ENCODE measurements at regions not wholly inside any gene's neighbourhood (a gene's known extent, or its start where the extent isn't known, plus 50 kb on each side); places are given as distances from the start of the nearest gene placed in this dataset.
"Not testable (repeated sequence)": the region's sequence is repeated elsewhere in the genome, so short reads cannot be mapped to it uniquely, and the experiment has no call there.

DNA sequence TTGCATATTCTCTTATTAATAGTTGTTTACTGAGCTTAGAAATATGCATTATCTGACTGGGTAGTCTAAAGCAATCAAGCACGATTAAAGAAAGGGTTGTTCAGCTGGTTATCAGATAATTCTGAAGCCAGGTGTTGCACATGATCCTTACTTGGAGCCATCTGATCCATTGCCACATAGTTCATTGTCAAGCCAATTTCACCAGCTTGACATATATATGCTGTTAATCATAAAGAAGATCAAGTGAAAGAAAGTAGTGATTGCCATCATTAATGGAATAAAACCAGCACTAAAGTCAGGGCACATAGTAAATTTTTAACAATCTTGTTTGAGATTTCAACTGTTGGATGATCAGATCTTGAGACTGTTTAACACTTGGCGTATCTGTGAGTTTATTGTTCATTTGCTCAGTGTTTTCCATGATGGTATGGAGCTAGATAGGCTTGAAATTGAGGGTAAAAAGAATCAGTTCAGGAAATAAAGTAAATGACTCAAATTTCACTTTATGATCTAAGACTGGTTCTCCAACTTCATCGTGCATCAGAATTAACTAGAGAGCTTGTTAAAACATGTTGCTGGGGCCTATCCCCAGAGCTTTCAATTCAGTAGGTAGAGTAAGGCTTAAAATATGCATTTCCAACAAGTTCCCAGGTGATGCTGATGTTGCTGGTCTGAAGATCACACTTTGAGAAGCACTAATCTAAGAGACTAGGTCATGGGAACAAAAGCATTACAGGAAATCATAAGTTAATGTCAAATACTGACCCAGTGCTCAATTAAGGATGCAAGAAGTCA is 539.6 kb downstream of the SATB2 start:
- no peak for DNase-seq (ENCODE audit: extremely low read depth in 1 of 2, low read depth in 1 of 2)

DNA sequence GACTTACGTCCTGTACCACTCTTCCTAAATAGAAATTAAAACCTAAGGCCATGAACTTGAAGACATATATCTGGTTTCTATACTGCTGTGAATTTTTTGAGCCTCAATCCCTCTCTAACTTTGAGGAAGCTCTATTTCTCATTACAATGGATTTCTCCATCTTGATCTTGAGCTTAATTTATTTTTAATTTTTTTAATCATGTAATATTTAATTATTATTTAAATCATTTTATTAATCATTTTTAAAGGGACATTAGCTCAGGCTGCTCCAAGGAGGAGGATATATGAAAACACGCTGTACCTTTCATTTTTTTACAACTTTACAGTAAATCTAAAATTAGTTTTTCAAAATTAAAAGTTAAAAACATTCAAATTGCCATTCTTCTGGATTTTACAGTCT is 540.5 kb downstream of the SATB2 start:
- no peak for DNase-seq (ENCODE audit: extremely low read depth in 1 of 2, low read depth in 1 of 2)

DNA sequence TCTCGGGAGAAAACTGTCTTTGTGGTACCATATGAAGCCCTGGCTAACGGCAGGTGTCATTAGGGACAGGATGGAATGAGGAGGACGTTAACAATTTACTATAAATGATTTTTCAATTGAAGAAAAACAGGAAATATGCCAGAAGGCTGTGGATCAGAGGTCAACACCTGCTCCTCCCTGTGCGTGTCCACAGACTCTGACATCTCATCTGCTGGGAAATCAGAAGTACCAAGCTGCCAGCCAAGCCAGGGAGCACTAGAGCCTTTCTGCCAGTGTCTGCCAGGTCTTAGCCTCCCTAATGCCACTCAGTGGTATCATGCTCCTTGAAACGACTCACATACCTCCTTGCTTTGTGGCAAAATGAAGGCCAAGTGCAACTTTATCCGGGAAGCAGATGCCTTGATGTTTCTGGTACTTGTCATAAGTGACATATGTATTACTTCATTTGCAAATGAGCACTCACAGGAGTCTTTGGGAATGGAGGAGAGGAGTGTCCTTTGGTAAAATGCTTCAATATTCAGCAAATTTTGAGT is 541.1 kb downstream of the SATB2 start:
- DNase-seq (ENCODE audit: extremely low read depth in 1 of 2, low read depth in 1 of 2) = no peak

DNA sequence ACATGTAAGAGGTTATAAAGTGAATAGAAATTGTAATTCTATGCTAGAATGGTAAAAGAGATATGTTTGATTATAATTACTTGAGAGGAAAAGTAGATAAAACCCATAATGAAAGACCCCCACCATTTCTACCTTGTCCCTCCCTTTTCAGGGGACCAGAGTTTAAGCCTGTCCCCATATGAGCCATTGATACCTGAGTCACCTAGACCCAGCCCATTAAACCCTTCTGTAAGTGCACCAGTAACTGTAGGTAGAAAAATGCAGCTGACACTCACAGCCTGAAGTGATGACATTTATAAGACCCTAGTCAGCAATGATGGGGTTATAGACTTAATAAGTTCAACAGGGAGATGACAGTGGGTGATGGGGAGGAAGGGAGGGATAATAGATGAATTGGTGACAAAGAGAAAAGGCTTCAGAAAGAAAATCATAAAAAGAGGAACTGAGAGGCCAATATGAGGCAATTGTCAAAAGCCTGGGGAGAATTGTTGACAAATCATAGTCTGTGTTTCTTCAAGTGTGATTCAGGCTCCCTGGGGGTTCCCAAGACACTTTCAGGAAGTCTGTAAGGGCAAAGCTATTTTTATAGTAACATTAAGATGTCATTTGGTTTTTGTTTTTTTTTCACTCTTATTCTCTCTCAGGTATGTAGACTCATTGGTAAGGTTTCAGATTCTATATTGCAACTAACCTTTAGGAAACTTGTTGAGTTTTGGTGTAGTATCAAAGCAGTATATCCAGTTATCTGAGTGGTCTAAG is 544.2 kb downstream of the SATB2 start:
- DNase-seq (ENCODE audit: extremely low read depth in 1 of 2, low read depth in 1 of 2) = no peak

DNA sequence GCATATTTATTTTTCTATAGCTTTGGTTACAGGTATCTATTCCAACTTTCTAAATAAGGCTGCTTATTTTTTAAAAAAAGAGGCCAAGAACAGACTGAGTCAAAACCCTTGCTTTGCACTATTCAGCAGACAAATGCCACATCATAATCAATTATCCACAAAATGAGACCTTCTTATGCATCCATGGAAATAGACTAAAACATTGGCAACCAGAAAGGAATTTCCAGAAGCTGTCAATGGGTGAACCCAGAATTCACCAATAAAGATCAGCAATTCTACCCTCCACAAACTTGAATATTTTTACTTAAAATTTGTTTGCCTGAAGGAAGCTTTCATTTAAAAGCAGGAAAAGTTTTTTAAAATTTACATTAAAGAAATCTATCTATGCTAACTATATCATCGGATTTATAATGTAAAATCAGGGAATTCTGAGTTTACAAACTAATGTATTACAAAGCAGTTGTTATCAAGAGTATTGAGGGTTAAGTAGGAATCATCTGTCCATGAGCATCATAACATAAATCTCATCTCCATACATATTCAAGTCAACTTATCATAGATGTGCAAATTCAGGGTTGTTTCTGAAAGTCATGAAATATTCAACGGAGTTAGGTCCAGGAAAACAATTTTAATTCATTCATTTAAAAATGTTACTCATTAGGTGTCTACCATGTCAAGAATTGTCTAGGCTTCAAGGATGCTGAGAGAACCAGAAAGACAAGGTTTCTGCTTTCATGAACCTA is 548.0 kb downstream of the SATB2 start:
- no peak for DNase-seq (ENCODE audit: extremely low read depth in 1 of 2, low read depth in 1 of 2)

DNA sequence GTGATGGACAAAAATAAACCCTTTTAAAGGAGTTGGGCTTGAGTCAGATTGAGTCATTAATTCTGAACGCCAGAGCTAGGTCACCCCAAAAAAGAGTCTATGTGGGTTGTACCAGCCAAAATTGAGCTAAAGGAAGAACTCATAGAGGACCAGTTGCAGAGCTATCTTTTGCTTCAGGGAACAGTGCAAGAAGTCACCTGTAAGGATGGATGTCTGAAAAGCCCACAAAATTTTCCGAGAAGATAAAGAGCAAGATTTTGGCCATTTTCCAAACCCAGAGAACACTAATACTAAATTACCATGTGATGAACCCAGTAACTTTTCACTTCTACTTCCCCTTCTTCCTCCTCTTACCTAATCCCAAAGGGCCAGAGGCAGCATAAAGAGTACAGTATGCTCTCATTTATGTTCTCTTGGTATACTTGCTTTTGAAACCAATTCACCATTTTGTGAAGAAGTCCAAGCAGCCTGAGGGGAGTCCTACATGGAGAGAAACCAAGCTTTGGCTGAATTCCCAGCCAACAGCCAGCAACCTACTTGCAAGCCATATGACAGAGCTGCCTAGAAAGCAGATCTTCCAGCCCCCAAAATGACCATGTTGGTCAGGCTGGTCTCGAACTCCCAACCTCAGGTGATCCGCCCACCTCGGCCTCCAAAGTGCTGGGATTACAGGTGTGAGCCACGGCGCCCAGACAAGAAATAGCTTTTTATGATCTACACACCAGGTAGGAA is 551.7 kb downstream of the SATB2 start:
- DNase-seq (ENCODE audit: extremely low read depth in 1 of 2, low read depth in 1 of 2) = no peak

DNA sequence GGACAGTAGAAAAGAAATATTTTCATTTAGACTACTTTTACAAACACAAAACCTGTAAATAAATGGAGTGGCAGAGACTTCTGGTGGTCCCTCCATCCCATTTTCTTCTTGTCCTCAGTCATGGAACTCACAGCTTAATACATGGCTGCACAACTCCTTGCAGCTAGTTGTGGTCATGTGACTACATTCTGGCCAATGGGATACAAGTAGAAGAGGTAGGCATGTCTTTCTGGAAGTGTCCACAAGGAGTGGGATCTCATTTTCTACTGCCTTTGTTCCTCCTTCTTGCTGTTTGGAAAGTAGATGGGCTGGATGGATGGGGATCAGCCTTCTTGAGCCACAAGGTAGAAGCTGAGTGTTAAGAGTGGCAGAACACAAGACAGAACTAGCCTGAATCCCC is 555.8 kb downstream of the SATB2 start:
- DNase-seq (ENCODE audit: extremely low read depth in 1 of 2, low read depth in 1 of 2) = no peak

DNA sequence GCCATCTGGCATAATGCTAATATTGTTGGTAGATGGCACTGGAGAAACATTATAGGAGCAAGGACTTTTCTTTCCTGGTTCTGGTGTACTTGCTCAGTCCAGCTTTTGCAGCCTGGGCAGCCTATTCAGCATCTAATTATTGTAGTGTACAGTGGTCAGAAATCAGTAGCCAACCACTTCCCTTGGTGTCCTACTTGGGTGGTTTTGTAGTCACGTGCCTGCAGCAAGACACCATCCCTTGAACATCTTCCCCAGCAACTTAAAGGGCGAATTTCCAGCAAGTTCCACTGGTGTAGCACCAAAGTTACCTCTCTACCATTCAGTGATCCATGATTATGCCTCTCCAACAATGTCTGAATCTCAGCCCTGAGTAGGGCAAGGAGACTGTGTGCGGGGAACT is 557.6 kb downstream of the SATB2 start:
- DNase-seq (ENCODE audit: extremely low read depth in 1 of 2, low read depth in 1 of 2) = no peak

DNA sequence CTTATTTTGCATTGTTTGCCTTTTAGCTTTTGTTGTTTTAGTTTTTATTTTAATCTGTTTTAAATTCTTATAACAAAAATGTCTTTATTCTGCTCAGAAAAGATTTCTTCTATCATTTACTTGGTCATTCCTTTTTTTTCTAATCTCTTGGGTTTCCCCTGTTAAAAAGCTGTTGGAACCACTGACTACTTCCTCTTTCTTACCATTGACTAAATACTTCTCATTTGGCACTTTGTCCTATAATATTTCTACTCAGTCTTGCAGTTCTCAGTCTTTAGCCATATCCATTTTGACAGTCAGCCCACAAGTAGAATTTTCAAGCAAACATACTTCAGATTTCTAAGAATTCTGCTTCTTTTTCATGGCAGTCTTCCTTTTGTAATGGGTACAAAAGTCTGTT is 567.2 kb downstream of the SATB2 start:
- no peak for DNase-seq (ENCODE audit: extremely low read depth in 1 of 2, low read depth in 1 of 2)

DNA sequence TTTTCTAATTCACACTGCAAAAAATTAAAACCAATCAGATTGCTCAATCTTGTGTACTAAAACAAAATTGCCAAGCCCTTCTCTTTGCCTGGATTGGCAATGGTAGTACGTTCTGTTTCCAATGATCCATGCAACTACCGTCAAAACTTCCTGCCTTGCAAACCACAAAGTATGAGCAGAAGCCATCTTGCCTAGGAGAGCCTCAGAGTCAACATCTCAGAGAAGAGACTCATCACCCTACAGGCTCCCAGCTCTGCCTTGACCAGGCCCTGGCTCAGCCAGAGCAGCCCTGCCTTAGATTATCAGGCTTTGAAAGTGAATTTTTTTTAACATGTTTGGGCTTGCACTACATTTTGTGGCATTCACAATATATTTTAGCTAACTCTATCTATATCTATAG is 574.1 kb downstream of the SATB2 start:
- no peak for DNase-seq (ENCODE audit: extremely low read depth in 1 of 2, low read depth in 1 of 2)

DNA sequence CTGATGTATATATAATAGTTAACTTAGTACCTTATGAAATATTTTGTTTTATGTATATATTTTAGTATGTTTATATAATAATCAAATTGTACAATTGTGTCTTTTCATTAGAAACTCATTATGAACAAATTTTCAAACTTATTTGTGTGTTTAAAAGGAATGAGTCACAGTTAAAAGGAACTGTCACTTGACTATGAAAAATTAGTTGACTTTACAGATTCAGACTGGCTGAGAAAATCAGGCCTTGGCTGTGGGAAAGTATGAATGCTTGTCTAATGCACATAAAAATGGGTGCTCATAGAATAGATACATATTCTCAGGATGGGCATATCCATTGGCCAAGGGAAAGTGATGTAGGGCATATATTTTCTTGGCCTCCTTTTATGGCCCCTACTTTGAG is 576.8 kb downstream of the SATB2 start:
- DNase-seq (ENCODE audit: extremely low read depth in 1 of 2, low read depth in 1 of 2) = no peak

DNA sequence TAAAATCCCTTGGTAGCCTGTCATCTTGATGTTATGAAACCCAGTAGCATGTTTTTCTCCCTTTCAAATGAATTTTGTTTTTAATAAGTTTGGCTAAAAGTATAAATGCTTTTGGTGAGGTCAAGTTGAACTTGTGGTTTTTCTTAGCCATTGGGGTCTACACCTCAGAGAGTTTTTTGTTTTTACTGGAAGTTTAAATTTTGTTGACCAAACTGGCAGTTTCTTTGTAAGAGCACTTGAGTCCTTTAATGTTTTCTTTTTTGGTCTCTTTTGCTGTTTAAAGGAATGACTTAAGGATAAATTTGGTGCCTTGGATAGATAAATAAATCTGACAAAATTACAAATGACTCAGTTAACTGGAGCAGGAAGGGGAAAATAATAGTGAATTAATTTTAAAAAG is 577.3 kb downstream of the SATB2 start:
- DNase-seq (ENCODE audit: extremely low read depth in 1 of 2, low read depth in 1 of 2) = no peak

DNA sequence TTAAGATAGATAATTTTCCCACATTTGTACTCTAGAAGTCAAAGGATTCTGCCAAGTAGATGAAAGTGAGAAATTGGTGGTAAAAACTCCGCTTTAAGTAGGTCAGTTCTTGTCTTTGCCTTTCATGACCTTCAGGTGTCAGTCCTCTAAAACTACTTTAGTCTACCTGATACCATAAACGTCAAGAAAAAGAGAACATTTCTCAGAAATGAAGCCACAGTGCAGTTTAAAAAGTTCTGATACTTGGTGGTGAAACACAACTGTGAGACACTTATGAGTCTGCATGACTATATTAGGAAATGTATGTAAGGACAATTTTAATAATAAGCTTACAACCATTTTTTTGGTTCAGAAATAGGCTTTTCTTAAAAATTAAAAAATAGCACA is 583.3 kb downstream of the SATB2 start:
- DNase-seq (ENCODE audit: extremely low read depth in 1 of 2, low read depth in 1 of 2) = no peak

DNA sequence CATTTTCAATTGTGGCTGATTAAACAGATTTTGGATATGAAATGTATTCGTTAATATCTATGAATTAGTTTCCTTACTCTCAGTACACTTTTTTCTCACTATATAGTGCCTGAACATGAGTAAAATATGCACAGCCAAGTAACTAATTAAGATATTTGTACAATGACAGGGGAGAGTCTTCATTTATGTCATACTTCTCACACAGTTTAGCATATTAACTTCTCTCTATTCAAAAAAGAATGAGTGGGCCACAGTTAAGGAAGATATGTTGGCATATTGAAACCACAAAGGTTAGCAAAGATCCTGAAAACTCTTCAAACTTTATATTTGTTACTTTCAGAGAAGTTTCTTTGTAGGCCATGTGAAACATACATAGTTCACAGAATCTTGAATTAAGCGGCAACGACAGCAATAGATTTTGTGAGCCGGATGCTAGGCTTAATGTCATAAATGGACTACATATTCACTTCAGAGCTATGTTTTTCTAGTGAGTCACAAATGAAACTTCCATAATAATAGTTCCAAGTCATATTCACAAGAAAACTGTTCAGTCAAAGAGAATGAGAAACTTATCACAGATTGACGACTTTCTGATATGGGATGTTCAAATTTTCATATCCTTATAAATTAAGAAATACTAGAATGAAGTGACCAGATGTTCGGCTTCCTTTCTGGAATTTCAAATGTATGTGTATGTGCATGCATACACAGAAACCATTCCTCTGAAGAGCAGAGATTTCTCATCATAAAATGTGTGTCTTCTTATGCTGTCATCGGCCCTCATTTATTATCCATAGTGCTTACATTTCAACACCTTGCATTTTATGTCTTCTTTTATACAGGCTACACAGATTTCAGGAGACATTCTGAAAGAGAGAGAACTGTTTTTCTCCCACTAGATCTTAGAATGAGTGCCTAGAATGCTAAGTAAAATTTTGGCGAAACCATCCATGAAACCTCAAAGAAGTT is 584.0 kb downstream of the SATB2 start:
- DNase-seq (ENCODE audit: extremely low read depth in 1 of 2, low read depth in 1 of 2) = no peak

DNA sequence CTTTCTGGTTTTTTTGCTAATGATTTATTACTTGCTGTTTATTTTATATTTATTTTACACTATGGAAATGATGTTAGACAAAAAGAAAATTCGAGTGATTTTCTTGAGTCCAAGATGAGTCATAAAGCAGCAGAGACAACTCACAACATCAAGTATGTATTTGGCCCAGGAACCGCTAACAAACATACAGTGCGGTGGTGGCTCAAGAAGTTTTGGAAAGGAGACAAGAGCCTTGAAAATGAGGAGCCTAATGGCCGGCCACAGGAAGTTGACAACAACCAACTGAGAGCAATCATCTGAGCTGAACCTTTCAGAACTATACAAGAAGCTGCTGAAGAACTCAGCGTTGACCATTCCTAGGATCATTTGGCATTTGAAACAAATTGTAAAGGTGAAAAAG is 594.1 kb downstream of the SATB2 start:
- DNase-seq (ENCODE audit: extremely low read depth in 1 of 2, low read depth in 1 of 2) = no peak

DNA sequence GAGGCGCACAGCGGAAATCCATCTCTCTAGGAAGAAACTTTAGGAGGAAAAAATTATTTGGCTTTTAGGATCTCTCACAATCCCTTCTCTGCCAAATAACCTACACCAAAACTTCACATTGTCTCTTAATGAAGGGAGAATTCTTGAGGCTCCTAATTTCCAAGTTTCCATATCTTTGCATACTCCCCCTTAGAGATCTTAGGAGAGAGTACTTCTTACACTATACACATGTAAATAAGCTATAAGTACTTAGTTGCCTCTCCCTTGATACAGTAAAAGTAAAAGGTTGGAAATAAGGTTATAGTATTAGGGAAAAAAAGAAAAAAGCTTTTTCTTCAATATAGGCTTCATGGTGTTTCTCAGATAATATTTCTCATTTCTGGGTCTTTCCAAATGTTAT is 596.7 kb downstream of the SATB2 start:
- no peak for DNase-seq (ENCODE audit: extremely low read depth in 1 of 2, low read depth in 1 of 2)

DNA sequence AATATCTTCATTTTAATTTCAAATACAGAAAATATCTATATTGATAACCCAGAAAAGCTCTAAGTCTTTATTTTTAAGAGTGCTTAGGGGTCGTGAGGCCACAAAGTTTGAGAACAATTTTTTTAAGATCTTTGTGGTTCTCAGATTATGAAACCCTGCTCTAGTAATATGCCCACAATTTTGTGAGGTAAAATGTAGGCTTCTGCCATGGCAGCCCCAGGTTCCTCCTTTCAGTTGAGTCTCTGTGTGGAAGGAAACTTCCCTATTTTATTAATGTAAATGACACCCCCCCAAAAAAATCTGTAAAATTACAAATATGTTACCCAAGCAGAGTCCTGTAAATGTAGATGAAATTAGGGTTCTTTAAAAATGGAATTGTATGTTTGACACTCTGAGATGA is 600.5 kb downstream of the SATB2 start:
- DNase-seq (ENCODE audit: extremely low read depth in 1 of 2, low read depth in 1 of 2) = no peak

DNA sequence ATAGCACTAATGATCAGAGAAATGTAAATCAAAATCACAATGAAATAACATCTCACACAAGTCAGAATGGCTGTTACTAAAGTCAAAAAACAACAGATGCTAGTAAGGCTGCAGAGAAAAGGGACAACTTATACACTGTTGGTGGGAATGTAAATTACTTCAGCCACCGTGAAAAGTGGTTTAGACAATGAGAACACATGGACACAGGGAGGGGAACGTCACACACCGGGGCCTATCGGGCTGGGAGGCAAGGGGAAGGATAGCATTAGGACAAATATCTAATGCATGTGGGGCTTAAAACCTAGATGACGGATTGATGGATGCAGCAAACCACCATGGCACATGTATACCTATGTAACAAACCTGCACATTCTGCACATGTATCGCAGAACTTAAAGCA is 602.0 kb downstream of the SATB2 start:
- DNase-seq (ENCODE audit: extremely low read depth in 1 of 2, low read depth in 1 of 2) = not testable (repeated sequence)

DNA sequence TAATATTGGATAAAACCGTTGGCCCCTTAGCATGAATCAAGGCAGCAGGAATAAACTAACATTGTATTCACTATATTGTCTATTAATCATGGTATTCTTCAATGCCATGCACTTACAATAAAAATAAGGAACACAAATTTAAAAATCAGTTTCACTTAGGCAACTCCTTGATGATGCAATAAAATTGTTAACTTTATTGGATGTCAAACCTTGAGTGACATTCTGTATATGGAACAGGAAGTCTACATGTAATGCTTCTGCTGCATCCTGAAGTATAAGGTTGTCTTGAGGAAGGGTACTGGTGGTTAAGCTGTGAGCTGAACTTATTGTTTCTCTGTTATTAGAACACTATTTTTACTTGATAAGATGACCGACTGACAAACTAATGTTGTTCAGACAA is 605.5 kb downstream of the SATB2 start:
- DNase-seq (ENCODE audit: extremely low read depth in 1 of 2, low read depth in 1 of 2) = no peak

DNA sequence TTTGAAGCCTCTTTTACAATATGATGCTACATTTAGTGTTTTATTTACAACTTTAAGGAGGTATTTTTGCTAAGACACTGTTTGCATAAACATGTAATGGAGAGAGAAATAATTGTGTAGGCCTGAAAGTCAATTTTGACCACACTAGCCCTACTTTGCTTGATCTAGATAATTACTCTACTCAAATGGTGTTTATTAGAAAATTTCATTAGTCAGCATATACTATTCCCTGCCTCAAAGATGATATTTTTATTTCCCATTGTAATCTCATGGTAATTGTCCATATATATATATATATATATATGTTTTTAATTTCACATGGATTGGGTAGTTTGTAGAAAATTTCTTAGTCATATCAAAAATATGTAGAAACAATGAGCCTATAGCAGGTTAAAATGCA is 632.2 kb downstream of the SATB2 start:
- DNase-seq (ENCODE audit: extremely low read depth in 1 of 2, low read depth in 1 of 2) = no peak

All from activated CD8-positive, alpha-beta memory T cell treated with anti-CD3 and anti-CD28 coated beads for 1 hour (primary cell).